ENCODE measurements at regions not wholly inside any gene's neighbourhood (a gene's known extent, or its start where the extent isn't known, plus 50 kb on each side); places are given as distances from the start of the nearest gene placed in this dataset.

- Histone ChIP-seq H3K27me3 (ENCODE audit: control insufficient read depth, insufficient read depth, low read length) (no peaks in the 10 kb centered on the region), H3K4me3 (ENCODE audit: low read depth, low read length) (no peak overlapping the region), H3K36me3 (ENCODE audit: control insufficient read depth, insufficient read depth, low read length) (no peaks in the 10 kb centered on the region)
- TF ChIP-seq CTCF (IDR thresholded peaks at IDR 0.05; ENCODE audit: insufficient read depth, low read length, poor library complexity, severe bottlenecking) = no peak
- DNase-seq (ENCODE audit: low read depth) = no peak
Measured at GRCh38 chr13:29693275-29693945, 97.9 kb upstream of the SLC7A1 start.

- H3K36me3 ChIP-seq (ENCODE audit: control insufficient read depth, insufficient read depth, low read length) = no peaks in the 10 kb centered on the region
- H3K4me3 ChIP-seq (ENCODE audit: low read depth, low read length) = no peak overlapping the region
- DNase-seq (ENCODE audit: low read depth) = no peak
- no peaks in the 10 kb centered on the region for H3K27me3 ChIP-seq (ENCODE audit: control insufficient read depth, insufficient read depth, low read length)
- TF ChIP-seq CTCF (IDR thresholded peaks at IDR 0.05; ENCODE audit: insufficient read depth, low read length, poor library complexity, severe bottlenecking) = no peak
Measured at GRCh38 chr13:29689548-29689947, 94.1 kb upstream of the SLC7A1 start.

- Histone ChIP-seq H3K36me3 (ENCODE audit: control insufficient read depth, insufficient read depth, low read length) (no peaks in the 10 kb centered on the region), H3K4me3 (ENCODE audit: low read depth, low read length) (no peak overlapping the region), H3K27me3 (ENCODE audit: control insufficient read depth, insufficient read depth, low read length) (no peaks in the 10 kb centered on the region)
- no peak for DNase-seq (ENCODE audit: low read depth)
- TF ChIP-seq CTCF (IDR thresholded peaks at IDR 0.05; ENCODE audit: insufficient read depth, low read length, poor library complexity, severe bottlenecking) = no peak
Measured at GRCh38 chr13:29688193-29688592, 92.7 kb upstream of the SLC7A1 start.

- TF ChIP-seq CTCF (IDR thresholded peaks at IDR 0.05; ENCODE audit: insufficient read depth, low read length, poor library complexity, severe bottlenecking) = no peak
- H3K36me3 ChIP-seq (ENCODE audit: control insufficient read depth, insufficient read depth, low read length) = no peaks in the 10 kb centered on the region
- no peak overlapping the region for H3K4me3 ChIP-seq (ENCODE audit: low read depth, low read length)
- no peaks in the 10 kb centered on the region for H3K27me3 ChIP-seq (ENCODE audit: control insufficient read depth, insufficient read depth, low read length)
- no peak for DNase-seq (ENCODE audit: low read depth)
Measured at GRCh38 chr13:29684441-29684840, 89.0 kb upstream of the SLC7A1 start.

- no peaks in the 10 kb centered on the region for H3K27me3 ChIP-seq (ENCODE audit: control insufficient read depth, insufficient read depth, low read length)
- no peak for TF ChIP-seq CTCF (IDR thresholded peaks at IDR 0.05; ENCODE audit: insufficient read depth, low read length, poor library complexity, severe bottlenecking)
- H3K36me3 ChIP-seq (ENCODE audit: control insufficient read depth, insufficient read depth, low read length) = no peaks in the 10 kb centered on the region
- no peak overlapping the region for H3K4me3 ChIP-seq (ENCODE audit: low read depth, low read length)
- no peak for DNase-seq (ENCODE audit: low read depth)
Measured at GRCh38 chr13:29683041-29683440, 87.6 kb upstream of the SLC7A1 start.

GRCh38 chr13:29681864-29682263 is 86.4 kb upstream of the SLC7A1 start:
- H3K36me3 ChIP-seq (ENCODE audit: control insufficient read depth, insufficient read depth, low read length) = no peaks in the 10 kb centered on the region
- H3K27me3 ChIP-seq (ENCODE audit: control insufficient read depth, insufficient read depth, low read length) = no peaks in the 10 kb centered on the region
- DNase-seq (ENCODE audit: low read depth) = no peak
- H3K4me3 ChIP-seq (ENCODE audit: low read depth, low read length) = no peak overlapping the region
- TF ChIP-seq CTCF (IDR thresholded peaks at IDR 0.05; ENCODE audit: insufficient read depth, low read length, poor library complexity, severe bottlenecking) = no peak
